Activated naive CD8-positive, alpha-beta T cell treated with anti-CD3 and anti-CD28 coated beads for 36 hours (primary cell): ENCODE measurements at regions not wholly inside any gene's neighbourhood (a gene's known extent, or its start where the extent isn't known, plus 50 kb on each side); places are given as distances from the start of the nearest gene placed in this dataset.
"Not testable (repeated sequence)": the region's sequence is repeated elsewhere in the genome, so short reads cannot be mapped to it uniquely, and the experiment has no call there.

Experiments used
- DNase-seq: peaks from one replicate; pipeline ENCODE4 v3.0.0; 2021
- H3K27ac Mint-ChIP-seq: one replicate; pipeline ENCODE4 v1.8.0; 2022; ENCODE audit warnings: mild to moderate bottlenecking, moderate library complexity, mixed read lengths
- H3K27me3 Mint-ChIP-seq: one replicate; pipeline ENCODE4 v1.8.0; 2022; ENCODE audit warnings: mild to moderate bottlenecking, mixed read lengths
- H3K36me3 Mint-ChIP-seq: one replicate; pipeline ENCODE4 v1.8.0; 2021; ENCODE audit warnings: mild to moderate bottlenecking, mixed read lengths
- H3K4me1 Mint-ChIP-seq: one replicate; pipeline ENCODE4 v1.8.0; 2021; ENCODE audit warnings: mixed read lengths
- H3K4me3 Mint-ChIP-seq: one replicate; pipeline ENCODE4 v1.8.0; 2022; ENCODE audit warnings: mild to moderate bottlenecking, moderate library complexity, mixed read lengths
- H3K9me3 Mint-ChIP-seq: one replicate; pipeline ENCODE4 v1.8.0; 2022; ENCODE audit warnings: mixed read lengths

- DNase-seq = no peak
- Mint-ChIP-seq H3K27ac (no peak overlapping the region), H3K4me3 (no peak overlapping the region), H3K27me3 (no peaks in the 10 kb centered on the region), H3K9me3 (no peaks in the 10 kb centered on the region), H3K36me3 (no peaks in the 10 kb centered on the region), H3K4me1 (no peaks in the 10 kb centered on the region)
Observed at GRCh38 chr3:159482994-159483367, 505.7 kb upstream of the IL12A start.

GRCh38 chr3:159486580-159486979 lies 502.1 kb upstream of the IL12A start:
- Mint-ChIP-seq H3K4me1 (no peaks in the 10 kb centered on the region), H3K9me3 (peaks cover 5% of the 10 kb centered on the region), H3K27ac (no peak overlapping the region), H3K36me3 (no peaks in the 10 kb centered on the region), H3K27me3 (no peaks in the 10 kb centered on the region), H3K4me3 (no peak overlapping the region)
- no peak for DNase-seq

- Mint-ChIP-seq H3K27ac (no peak overlapping the region), H3K4me3 (no peak overlapping the region), H3K9me3 (peaks cover 5% of the 10 kb centered on the region), H3K36me3 (no peaks in the 10 kb centered on the region), H3K27me3 (no peaks in the 10 kb centered on the region), H3K4me1 (no peaks in the 10 kb centered on the region)
- no peak for DNase-seq
Observed at GRCh38 chr3:159487304-159487703, 501.3 kb upstream of the IL12A start.

GRCh38 chr3:159488602-159489001 lies 500.0 kb upstream of the IL12A start:
- H3K4me3 Mint-ChIP-seq = no peak overlapping the region
- no peaks in the 10 kb centered on the region for H3K4me1 Mint-ChIP-seq
- H3K27ac Mint-ChIP-seq = no peak overlapping the region
- H3K27me3 Mint-ChIP-seq = no peaks in the 10 kb centered on the region
- no peaks in the 10 kb centered on the region for H3K36me3 Mint-ChIP-seq
- peaks cover 6% of the 10 kb centered on the region for H3K9me3 Mint-ChIP-seq
- no peak for DNase-seq

- Mint-ChIP-seq H3K4me1 (no peaks in the 10 kb centered on the region), H3K4me3 (no peak overlapping the region), H3K27me3 (no peaks in the 10 kb centered on the region), H3K27ac (no peak overlapping the region), H3K36me3 (no peaks in the 10 kb centered on the region), H3K9me3 (peaks cover 3% of the 10 kb centered on the region)
- DNase-seq = no peak
Observed at GRCh38 chr3:159497361-159497760, 491.3 kb upstream of the IL12A start.

GRCh38 chr3:159499031-159499793 lies 489.4 kb upstream of the IL12A start:
- Mint-ChIP-seq H3K27me3 (no peaks in the 10 kb centered on the region), H3K4me1 (no peaks in the 10 kb centered on the region), H3K4me3 (no peak overlapping the region), H3K36me3 (no peaks in the 10 kb centered on the region), H3K27ac (no peak overlapping the region), H3K9me3 (peaks cover 3% of the 10 kb centered on the region)
- DNase-seq = no peak

GRCh38 chr3:159501029-159501428 lies 487.6 kb upstream of the IL12A start:
- H3K27me3 Mint-ChIP-seq = no peaks in the 10 kb centered on the region
- H3K4me1 Mint-ChIP-seq = no peaks in the 10 kb centered on the region
- H3K27ac Mint-ChIP-seq = no peak overlapping the region
- no peak overlapping the region for H3K4me3 Mint-ChIP-seq
- H3K36me3 Mint-ChIP-seq = no peaks in the 10 kb centered on the region
- H3K9me3 Mint-ChIP-seq = peaks cover 6% of the 10 kb centered on the region
- DNase-seq = no peak

- no peaks in the 10 kb centered on the region for H3K4me1 Mint-ChIP-seq
- H3K4me3 Mint-ChIP-seq = no peak overlapping the region
- no peaks in the 10 kb centered on the region for H3K36me3 Mint-ChIP-seq
- DNase-seq = no peak
- H3K27me3 Mint-ChIP-seq = no peaks in the 10 kb centered on the region
- no peak overlapping the region for H3K27ac Mint-ChIP-seq
- H3K9me3 Mint-ChIP-seq = peaks cover 6% of the 10 kb centered on the region
Observed at GRCh38 chr3:159502986-159503385, 485.6 kb upstream of the IL12A start.

GRCh38 chr3:159510988-159511387 lies 477.6 kb upstream of the IL12A start:
- H3K4me1 Mint-ChIP-seq, H3K36me3 Mint-ChIP-seq, H3K4me3 Mint-ChIP-seq, DNase-seq, H3K9me3 Mint-ChIP-seq, H3K27ac Mint-ChIP-seq, H3K27me3 Mint-ChIP-seq: not testable (repeated sequence)

- no peak overlapping the region for H3K27ac Mint-ChIP-seq
- no peak overlapping the region for H3K4me3 Mint-ChIP-seq
- no peaks in the 10 kb centered on the region for H3K4me1 Mint-ChIP-seq
- H3K9me3 Mint-ChIP-seq = no peaks in the 10 kb centered on the region
- DNase-seq = no peak
- H3K36me3 Mint-ChIP-seq = no peaks in the 10 kb centered on the region
- H3K27me3 Mint-ChIP-seq = no peaks in the 10 kb centered on the region
Observed at GRCh38 chr3:159513444-159513843, 475.2 kb upstream of the IL12A start.

- H3K4me1 Mint-ChIP-seq = no peaks in the 10 kb centered on the region
Observed at GRCh38 chr3:159513867-159514380, 474.7 kb upstream of the IL12A start.

GRCh38 chr3:159517105-159517504 lies 471.5 kb upstream of the IL12A start:
- Mint-ChIP-seq H3K36me3 (no peaks in the 10 kb centered on the region), H3K9me3 (no peaks in the 10 kb centered on the region), H3K27ac (no peak overlapping the region), H3K27me3 (no peaks in the 10 kb centered on the region), H3K4me1 (no peaks in the 10 kb centered on the region), H3K4me3 (no peak overlapping the region)
- DNase-seq = no peak

More at GRCh38 chr3:159513867-159514380, 474.7 kb upstream of the IL12A start:
- no peak for DNase-seq
- Mint-ChIP-seq H3K4me3 (no peak overlapping the region), H3K9me3 (no peaks in the 10 kb centered on the region), H3K27me3 (no peaks in the 10 kb centered on the region), H3K27ac (no peak overlapping the region), H3K36me3 (no peaks in the 10 kb centered on the region)

- Mint-ChIP-seq H3K36me3 (no peaks in the 10 kb centered on the region), H3K27me3 (no peaks in the 10 kb centered on the region), H3K27ac (no peak overlapping the region), H3K4me1 (no peaks in the 10 kb centered on the region), H3K9me3 (no peaks in the 10 kb centered on the region), H3K4me3 (no peak overlapping the region)
- DNase-seq = no peak
Observed at GRCh38 chr3:159520638-159521037, 468.0 kb upstream of the IL12A start.

GRCh38 chr3:159522276-159522675 lies 466.4 kb upstream of the IL12A start:
- Mint-ChIP-seq H3K27ac (no peak overlapping the region), H3K36me3 (no peaks in the 10 kb centered on the region), H3K27me3 (no peaks in the 10 kb centered on the region), H3K4me3 (no peak overlapping the region), H3K4me1 (no peaks in the 10 kb centered on the region), H3K9me3 (no peaks in the 10 kb centered on the region)
- DNase-seq = no peak

- Mint-ChIP-seq H3K27me3 (no peaks in the 10 kb centered on the region), H3K9me3 (no peaks in the 10 kb centered on the region), H3K36me3 (no peaks in the 10 kb centered on the region), H3K27ac (no peak overlapping the region), H3K4me3 (no peak overlapping the region), H3K4me1 (no peaks in the 10 kb centered on the region)
- DNase-seq = no peak
Observed at GRCh38 chr3:159528251-159528895, 460.3 kb upstream of the IL12A start.

- Mint-ChIP-seq H3K36me3 (no peaks in the 10 kb centered on the region), H3K27ac (no peak overlapping the region), H3K4me3 (no peak overlapping the region), H3K27me3 (no peaks in the 10 kb centered on the region), H3K4me1 (no peaks in the 10 kb centered on the region), H3K9me3 (no peaks in the 10 kb centered on the region)
- no peak for DNase-seq
Observed at GRCh38 chr3:159532577-159532976, 456.1 kb upstream of the IL12A start.
